ENCODE measurements at regions not wholly inside any gene's neighbourhood (a gene's known extent, or its start where the extent isn't known, plus 50 kb on each side); places are given as distances from the start of the nearest gene placed in this dataset.

- no peak for DNase-seq (ENCODE audit: low read depth)
These were observed 70.6 kb upstream of the GGTLC1 start for GRCh38 chr20:24059174-24059573.

- DNase-seq (ENCODE audit: low read depth), result no peak
These were observed 67.9 kb upstream of the GGTLC1 start for GRCh38 chr20:24056491-24056890.

- DNase-seq (ENCODE audit: low read depth), result no peak
These were observed 64.2 kb upstream of the GGTLC1 start for GRCh38 chr20:24052599-24053275.

GRCh38 chr20:24051160-24051559, 62.6 kb upstream of the GGTLC1 start:
- no peak for DNase-seq (ENCODE audit: low read depth)

- no peak for DNase-seq (ENCODE audit: low read depth)
These were observed 61.5 kb upstream of the GGTLC1 start for GRCh38 chr20:24050119-24050518.

GRCh38 chr20:24049081-24049480, 60.5 kb upstream of the GGTLC1 start:
- DNase-seq (ENCODE audit: low read depth), result no peak

GRCh38 chr20:24048024-24048611, 59.5 kb upstream of the GGTLC1 start:
- DNase-seq (ENCODE audit: low read depth), result no peak

GRCh38 chr20:24046888-24047287, 58.3 kb upstream of the GGTLC1 start:
- no peak for DNase-seq (ENCODE audit: low read depth)

- DNase-seq (ENCODE audit: low read depth), result no peak
These were observed 57.2 kb upstream of the GGTLC1 start for GRCh38 chr20:24045621-24046318.

- peak; percentile 1 for DNase-seq (ENCODE audit: low read depth)
These were observed 54.7 kb upstream of the GGTLC1 start for GRCh38 chr20:24043294-24043693.

- peak; percentile 43 for DNase-seq (ENCODE audit: low read depth)
These were observed 54.1 kb upstream of the GGTLC1 start for GRCh38 chr20:24042646-24043045.

- peak; percentile 15 for DNase-seq (ENCODE audit: low read depth)
These were observed 52.4 kb upstream of the GGTLC1 start for GRCh38 chr20:24040896-24041459.

GRCh38 chr20:24039196-24039595, 50.6 kb upstream of the GGTLC1 start:
- DNase-seq (ENCODE audit: low read depth), result no peak

Measured in renal cortical epithelial cell (primary cell).